ENCODE measurements at regions not wholly inside any gene's neighbourhood (a gene's known extent, or its start where the extent isn't known, plus 50 kb on each side); places are given as distances from the start of the nearest gene placed in this dataset.

- DNase-seq: no peak
These were observed 82.2 kb downstream of the EPDR1 start for GRCh38 chr7:38002689-38003088.

- DNase-seq: no peak
These were observed 86.1 kb downstream of the EPDR1 start for GRCh38 chr7:38006559-38006958.

GRCh38 chr7:38007096-38007495 is 86.7 kb downstream of the EPDR1 start:
- no peak for DNase-seq

- no peak for DNase-seq
These were observed 92.8 kb downstream of the EPDR1 start for GRCh38 chr7:38013246-38013645.

- no peak for DNase-seq
These were observed 96.1 kb downstream of the EPDR1 start for GRCh38 chr7:38016567-38016966.

- DNase-seq: no peak
These were observed 96.9 kb downstream of the EPDR1 start for GRCh38 chr7:38017320-38017719.

GRCh38 chr7:38020121-38020785 is 99.8 kb downstream of the EPDR1 start:
- DNase-seq: no peak

- DNase-seq: no peak
These were observed 101.5 kb downstream of the EPDR1 start for GRCh38 chr7:38021892-38022291.

- no peak for DNase-seq
These were observed 105.4 kb downstream of the EPDR1 start for GRCh38 chr7:38025815-38026214.

- DNase-seq: no peak
These were observed 107.5 kb downstream of the EPDR1 start for GRCh38 chr7:38027884-38028455.

GRCh38 chr7:38034062-38034908 is 113.8 kb downstream of the EPDR1 start:
- DNase-seq: no peak

GRCh38 chr7:38040831-38041230 is 120.4 kb downstream of the EPDR1 start:
- DNase-seq: no peak

- no peak for DNase-seq
These were observed 128.4 kb upstream of the STARD3NL start for GRCh38 chr7:38049679-38050078.

GRCh38 chr7:38051311-38051710 is 126.7 kb upstream of the STARD3NL start:
- no peak for DNase-seq

- no peak for DNase-seq
These were observed 126.3 kb upstream of the STARD3NL start for GRCh38 chr7:38051786-38052185.

- DNase-seq: no peak
These were observed 125.3 kb upstream of the STARD3NL start for GRCh38 chr7:38052786-38053185.

GRCh38 chr7:38054199-38054598 is 123.8 kb upstream of the STARD3NL start:
- no peak for DNase-seq

- DNase-seq: no peak
These were observed 120.2 kb upstream of the STARD3NL start for GRCh38 chr7:38057829-38058228.

GRCh38 chr7:38060116-38060515 is 117.9 kb upstream of the STARD3NL start:
- DNase-seq: no peak

GRCh38 chr7:38060637-38061036 is 117.4 kb upstream of the STARD3NL start:
- no peak for DNase-seq

GRCh38 chr7:38066391-38066790 is 111.7 kb upstream of the STARD3NL start:
- no peak for DNase-seq

GRCh38 chr7:38068461-38068860 is 109.6 kb upstream of the STARD3NL start:
- no peak for DNase-seq

- DNase-seq: no peak
These were observed 109.0 kb upstream of the STARD3NL start for GRCh38 chr7:38069052-38069451.

GRCh38 chr7:38070718-38071117 is 107.3 kb upstream of the STARD3NL start:
- DNase-seq: no peak
